G401 (cell line): ENCODE measurements at regions not wholly inside any gene's neighbourhood (a gene's known extent, or its start where the extent isn't known, plus 50 kb on each side); places are given as distances from the start of the nearest gene placed in this dataset.
"Not testable (repeated sequence)": the region's sequence is repeated elsewhere in the genome, so short reads cannot be mapped to it uniquely, and the experiment has no call there.

Experiments used
- DNase-seq: peaks from one replicate; pipeline ENCODE4 v3.0.0-alpha.2; 2015; ENCODE audit warnings: low spot score
- in situ Hi-C: cut with HindIII; loops from 2 replicates; pipeline ENCODE4 v1.10.0; 2016; ENCODE audit warnings: low sequenced_read_pairs, mixed read lengths

- no peak for DNase-seq
- in situ Hi-C loops = no loop called here
Measured at GRCh38 chr7:47192978-47193377, 388.9 kb downstream of the TNS3 start.

- in situ Hi-C loops = no loop called here
- DNase-seq = no peak
Measured at GRCh38 chr7:47191876-47192291, 390.0 kb downstream of the TNS3 start.

- in situ Hi-C loops = no loop called here
- peak; percentile 17 for DNase-seq
Measured at GRCh38 chr7:47191316-47191715, 390.6 kb downstream of the TNS3 start.

- in situ Hi-C loops = no loop called here
- DNase-seq = peak; percentile 86
Measured at GRCh38 chr7:47190462-47190861, 391.4 kb downstream of the TNS3 start.

- DNase-seq = peak; percentile 12
- in situ Hi-C loops = no loop called here
Measured at GRCh38 chr7:47188653-47189315, 393.1 kb downstream of the TNS3 start.

- in situ Hi-C loops = no loop called here
- DNase-seq = peak; percentile 19
Measured at GRCh38 chr7:47188136-47188535, 393.8 kb downstream of the TNS3 start.

GRCh38 chr7:47186316-47186715 lies 395.6 kb downstream of the TNS3 start:
- in situ Hi-C loops = no loop called here

GRCh38 chr7:47185839-47186238 lies 396.1 kb downstream of the TNS3 start:
- no peak for DNase-seq
- in situ Hi-C loops = no loop called here

More at GRCh38 chr7:47186316-47186715, 395.6 kb downstream of the TNS3 start:
- DNase-seq = no peak

- in situ Hi-C loops = no loop called here
- DNase-seq = no peak
Measured at GRCh38 chr7:47185170-47185569, 396.7 kb downstream of the TNS3 start.

- in situ Hi-C loops = no loop called here
- peak; percentile 44 for DNase-seq
Measured at GRCh38 chr7:47183862-47184590, 397.9 kb downstream of the TNS3 start.

GRCh38 chr7:47181746-47182361 lies 400.1 kb downstream of the TNS3 start:
- DNase-seq = peak; percentile 89
- in situ Hi-C loops = no loop called here

GRCh38 chr7:47180516-47180826 lies 401.4 kb downstream of the TNS3 start:
- in situ Hi-C loops = no loop called here
- no peak for DNase-seq

GRCh38 chr7:47179812-47180515 lies 401.9 kb downstream of the TNS3 start:
- in situ Hi-C loops = no loop called here
- peak; percentile 82 for DNase-seq

- in situ Hi-C loops, DNase-seq: not testable (repeated sequence)
Measured at GRCh38 chr7:47172602-47173539, 409.0 kb downstream of the TNS3 start.

GRCh38 chr7:47170516-47170915 lies 411.4 kb downstream of the TNS3 start:
- DNase-seq = no peak

GRCh38 chr7:47154791-47155190 lies 427.1 kb downstream of the TNS3 start:
- in situ Hi-C loops = no loop called here
- no peak for DNase-seq

More at GRCh38 chr7:47170516-47170915, 411.4 kb downstream of the TNS3 start:
- in situ Hi-C loops = no loop called here

- in situ Hi-C loops = no loop called here
- DNase-seq = peak; percentile 71
Measured at GRCh38 chr7:47153576-47153975, 428.3 kb downstream of the TNS3 start.

GRCh38 chr7:47153058-47153457 lies 428.9 kb downstream of the TNS3 start:
- peak; percentile 73 for DNase-seq
- in situ Hi-C loops = no loop called here

GRCh38 chr7:47152307-47152706 lies 429.6 kb downstream of the TNS3 start:
- DNase-seq = no peak
- in situ Hi-C loops = no loop called here
